HepG2 (cell line): ENCODE measurements at regions not wholly inside any gene's neighbourhood (a gene's known extent, or its start where the extent isn't known, plus 50 kb on each side); places are given as distances from the start of the nearest gene placed in this dataset.

Experiments used
- ATAC-seq: fragments of 200-7000 bp; cut with Tn5 transposase; 3 replicates; pipeline ENCODE4 v1.9.1; 2020; ENCODE audit warnings: mild to moderate bottlenecking, moderate library complexity
- BruUV-seq: library from RNA; stranded (reverse); fragments of 400-500 nt; replicated peaks from 2 replicates; lab custom pipeline; 2021; lab: Mats Ljungman, UMichigan
- CTCF ChIA-PET: fragments of 300-600 bp; formaldehyde crosslinking; extraction: SDS; loops from one replicate; lab custom pipeline; 2021; ENCODE audit warnings: low total read pairs, inconsistent platforms, low intra/inter-chr PET ratio; lab: Yijun Ruan, JAX
- POLR2A ChIA-PET: fragments of 350-600 bp; sonication (Branson Sonifier 250); formaldehyde crosslinking; loops from one replicate; lab custom pipeline; 2020; ENCODE audit warnings: antibody characterized with exemption, inconsistent platforms; lab: Yijun Ruan, JAX
- DNase-seq: peaks from one replicate; pipeline ENCODE4 v3.0.0-alpha.2; 2015; ENCODE audit warnings: low spot score
- FAIRE-seq: peaks from 3 replicates; lab custom pipeline; 2011; peaks lifted over from hg19 to GRCh38; lab: Jason Lieb, UNC
- H2AFZ ChIP-seq: one replicate; pipeline ENCODE4 v1.6.1; 2011; ENCODE audit warnings: low read length, inconsistent platforms
- H3K27ac ChIP-seq: fragments of 300-600 bp; 3 replicates; pipeline ENCODE4 v1.8.0; 2011; ENCODE audit warnings: mixed run types, mild to moderate bottlenecking, mixed read lengths, low read length, inconsistent platforms; ENCODE audit not compliant: insufficient read depth; ENCODE audit errors: extremely low read length
- H3K27me3 ChIP-seq, 2 experiments: fragments of 200-600 bp in 1 of 2; 2 replicates in 1 of 2; 3 replicates in 1 of 2; pipeline versions ENCODE4 v1.6.0 to v1.8.0; 2011; ENCODE audit warnings: low read length in 2 of 2, mild to moderate bottlenecking in 2 of 2, moderate library complexity in 2 of 2, inconsistent platforms in 1 of 2; ENCODE audit not compliant: insufficient read depth in 2 of 2, control insufficient read depth in 1 of 2
- H3K36me3 ChIP-seq, 2 experiments: fragments of 200-600 bp in 1 of 2; replicated peaks in 1 of 2; 2 replicates in 1 of 2; 3 replicates in 1 of 2; pipeline versions ENCODE4 v1.5.1 to v1.8.0; 2011; ENCODE audit warnings: low read length in 2 of 2, inconsistent platforms in 1 of 2; ENCODE audit not compliant: insufficient read depth in 2 of 2, control insufficient read depth in 1 of 2
- H3K4me1 ChIP-seq: 2 replicates; pipeline ENCODE4 v1.5.1; 2012; ENCODE audit warnings: low read length, inconsistent platforms; ENCODE audit not compliant: insufficient read depth
- H3K4me2 ChIP-seq: 2 replicates; pipeline ENCODE4 v1.6.0; 2011; ENCODE audit warnings: low read depth, low read length, inconsistent platforms
- H3K4me3 ChIP-seq, 3 experiments: fragments of 200-600 bp in 1 of 3; sonication (generic), shearing (Covaris generic) in 1 of 3; replicated peaks in 1 of 3; 2 replicates each; pipeline ENCODE4 v1.5.1; 2011 to 2016; ENCODE audit warnings: low read length in 3 of 3, inconsistent platforms in 2 of 3, low read depth in 2 of 3, mild to moderate bottlenecking in 2 of 3, control low read depth in 1 of 3, mixed read lengths in 1 of 3; ENCODE audit not compliant: insufficient read depth in 1 of 3
- H3K79me2 ChIP-seq: one replicate; pipeline ENCODE4 v1.6.1; 2011; ENCODE audit warnings: low read length, inconsistent platforms; ENCODE audit not compliant: insufficient read depth
- H3K9ac ChIP-seq: 2 replicates; pipeline ENCODE4 v1.6.0; 2011; ENCODE audit warnings: mild to moderate bottlenecking, low read depth, low read length, inconsistent platforms; ENCODE audit not compliant: insufficient read depth
- H3K9me3 ChIP-seq: 2 replicates; pipeline ENCODE4 v1.5.1; 2012; ENCODE audit warnings: mild to moderate bottlenecking, low read length
- H4K20me1 ChIP-seq: 2 replicates; pipeline ENCODE4 v1.6.0; 2011; ENCODE audit warnings: inconsistent platforms, mild to moderate bottlenecking, low read length, moderate library complexity; ENCODE audit not compliant: insufficient read depth
- EZH2 ChIP-seq: conservative IDR thresholded peaks from 2 replicates; pipeline ENCODE4 v1.6.1; 2012; ENCODE audit warnings: mild to moderate bottlenecking, low read depth, low read length, moderate library complexity
- GABPB1 ChIP-seq: IDR thresholded peaks from 2 replicates; pipeline ENCODE4 v1.6.1; 2016; ENCODE audit warnings: mild to moderate bottlenecking, missing genetic modification reagents, moderate library complexity, missing compliant biosample characterization
- GFI1 ChIP-seq: sonication (generic); formaldehyde crosslinking; IDR thresholded peaks from 2 replicates; pipeline ENCODE4 v1.5.0; 2020; ENCODE audit warnings: missing genetic modification reagents, mild to moderate bottlenecking, borderline replicate concordance
- KDM5B ChIP-seq: sonication (generic); formaldehyde crosslinking; IDR thresholded peaks from 2 replicates; pipeline ENCODE4 v1.4.0; 2020; ENCODE audit warnings: missing genetic modification reagents, mild to moderate bottlenecking, borderline replicate concordance
- RARA ChIP-seq: IDR thresholded peaks from 2 replicates; pipeline ENCODE4 v1.6.1; 2016; ENCODE audit warnings: missing genetic modification reagents, missing compliant biosample characterization
- RFX3 ChIP-seq: IDR thresholded peaks from 2 replicates; pipeline ENCODE4 v1.6.1; 2016; ENCODE audit warnings: missing biosample characterization, missing genetic modification reagents
- SOX6 ChIP-seq, 2 experiments: fragments of 450-650 bp in 1 of 2; sonication (generic) in 1 of 2; formaldehyde crosslinking in 1 of 2; IDR thresholded peaks; 2 replicates each; pipeline versions ENCODE4 v1.4.0 to v1.6.1; 2017 to 2020; ENCODE audit warnings: antibody characterized with exemption in 1 of 2, mild to moderate bottlenecking in 1 of 2, missing genetic modification reagents in 1 of 2
- ZFP62 ChIP-seq: sonication (generic); formaldehyde crosslinking; IDR thresholded peaks from 2 replicates; pipeline ENCODE4 v1.4.0; 2020; ENCODE audit warnings: missing genetic modification reagents
- ZNF136 ChIP-seq: sonication (generic); formaldehyde crosslinking; IDR thresholded peaks from 2 replicates; pipeline ENCODE4 v1.8.1; 2022; ENCODE audit warnings: low read depth, mild to moderate bottlenecking, moderate library complexity, missing genetic modification reagents
- ZNF256 ChIP-seq: sonication (generic); formaldehyde crosslinking; conservative IDR thresholded peaks from 2 replicates; pipeline ENCODE4 v1.4.0; 2020; ENCODE audit warnings: missing genetic modification reagents
- ZNF292 ChIP-seq: sonication (generic); formaldehyde crosslinking; IDR thresholded peaks from 2 replicates; pipeline ENCODE4 v1.8.1; 2022; ENCODE audit warnings: mild to moderate bottlenecking, low read depth, missing genetic modification reagents, borderline replicate concordance
- ZNF30 ChIP-seq: sonication (generic); formaldehyde crosslinking; IDR thresholded peaks from 2 replicates; pipeline ENCODE4 v1.5.0; 2020; ENCODE audit warnings: mild to moderate bottlenecking, missing genetic modification reagents
- WGBS: methylation state at CpG from one replicate; pipeline ENCODE4 v1.1.6; 2017; ENCODE audit warnings: low lambda C conversion rate; 5-methylcytosine and 5-hydroxymethylcytosine counted together
- in situ Hi-C: cut with HindIII; loops from 2 replicates; pipeline ENCODE4 v1.10.0; 2017; ENCODE audit warnings: low pct_unique_long_range_greater_than_20kb; ENCODE audit not compliant: extremely low pct_ligation_motif_present
- intact Hi-C: fragments of 100-400 bp; cut with micrococcal nuclease; formaldehyde crosslinking; loops from one replicate; pipeline ENCODE4 v1.10.0; 2022; ENCODE audit not compliant: unreplicated experiment
- TF ChIP-seq, protein P1 (sequence below), 2 experiments: fragments of 450-650 bp in 1 of 2; sonication (generic) in 1 of 2; formaldehyde crosslinking in 1 of 2; IDR thresholded peaks; 2 replicates each; pipeline versions ENCODE4 v1.6.1 to v1.8.0; 2016 to 2022; ENCODE audit warnings: antibody characterized with exemption in 1 of 2, mild to moderate bottlenecking in 1 of 2, missing genetic modification reagents in 1 of 2
- TF ChIP-seq, protein P2 (sequence below): sonication (generic); formaldehyde crosslinking; IDR thresholded peaks from 2 replicates; pipeline ENCODE4 v1.8.0; 2022; ENCODE audit warnings: mild to moderate bottlenecking, missing genetic modification reagents

DNA sequence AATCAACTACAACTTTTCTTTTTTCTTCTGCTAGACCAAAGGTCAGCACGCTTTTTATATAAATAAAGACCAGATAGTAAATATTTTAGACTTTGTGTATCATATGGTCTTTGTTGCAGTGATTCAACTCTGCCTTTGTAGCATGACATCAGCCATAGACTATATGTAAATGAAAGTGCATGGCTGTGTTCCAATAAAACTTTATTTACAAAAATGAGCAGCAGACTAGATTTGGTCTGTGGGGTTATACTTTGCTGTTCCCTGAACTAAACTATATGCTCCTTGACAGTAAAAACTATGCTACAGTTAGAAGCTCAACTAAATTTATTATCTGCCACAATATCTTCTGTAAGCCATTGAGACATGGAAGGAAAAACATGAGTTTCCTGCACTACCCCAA lies 100.0 kb downstream of the RNASEH2B start (continued):
- TF ChIP-seq, protein P1, sequence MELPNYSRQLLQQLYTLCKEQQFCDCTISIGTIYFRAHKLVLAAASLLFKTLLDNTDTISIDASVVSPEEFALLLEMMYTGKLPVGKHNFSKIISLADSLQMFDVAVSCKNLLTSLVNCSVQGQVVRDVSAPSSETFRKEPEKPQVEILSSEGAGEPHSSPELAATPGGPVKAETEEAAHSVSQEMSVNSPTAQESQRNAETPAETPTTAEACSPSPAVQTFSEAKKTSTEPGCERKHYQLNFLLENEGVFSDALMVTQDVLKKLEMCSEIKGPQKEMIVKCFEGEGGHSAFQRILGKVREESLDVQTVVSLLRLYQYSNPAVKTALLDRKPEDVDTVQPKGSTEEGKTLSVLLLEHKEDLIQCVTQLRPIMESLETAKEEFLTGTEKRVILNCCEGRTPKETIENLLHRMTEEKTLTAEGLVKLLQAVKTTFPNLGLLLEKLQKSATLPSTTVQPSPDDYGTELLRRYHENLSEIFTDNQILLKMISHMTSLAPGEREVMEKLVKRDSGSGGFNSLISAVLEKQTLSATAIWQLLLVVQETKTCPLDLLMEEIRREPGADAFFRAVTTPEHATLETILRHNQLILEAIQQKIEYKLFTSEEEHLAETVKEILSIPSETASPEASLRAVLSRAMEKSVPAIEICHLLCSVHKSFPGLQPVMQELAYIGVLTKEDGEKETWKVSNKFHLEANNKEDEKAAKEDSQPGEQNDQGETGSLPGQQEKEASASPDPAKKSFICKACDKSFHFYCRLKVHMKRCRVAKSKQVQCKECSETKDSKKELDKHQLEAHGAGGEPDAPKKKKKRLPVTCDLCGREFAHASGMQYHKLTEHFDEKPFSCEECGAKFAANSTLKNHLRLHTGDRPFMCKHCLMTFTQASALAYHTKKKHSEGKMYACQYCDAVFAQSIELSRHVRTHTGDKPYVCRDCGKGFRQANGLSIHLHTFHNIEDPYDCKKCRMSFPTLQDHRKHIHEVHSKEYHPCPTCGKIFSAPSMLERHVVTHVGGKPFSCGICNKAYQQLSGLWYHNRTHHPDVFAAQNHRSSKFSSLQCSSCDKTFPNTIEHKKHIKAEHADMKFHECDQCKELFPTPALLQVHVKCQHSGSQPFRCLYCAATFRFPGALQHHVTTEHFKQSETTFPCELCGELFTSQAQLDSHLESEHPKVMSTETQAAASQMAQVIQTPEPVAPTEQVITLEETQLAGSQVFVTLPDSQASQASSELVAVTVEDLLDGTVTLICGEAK (IDR thresholded peaks at IDR 0.05): peak; percentile 53; the same call in 1 of the 2 replicates
- TF ChIP-seq, protein P1 (CRISPR knock-in tag; IDR thresholded peaks at IDR 0.05): peak; percentile 79; the same call in 1 of the 2 replicates
- TF ChIP-seq, all 625 proteins: peak for 1

DNA sequence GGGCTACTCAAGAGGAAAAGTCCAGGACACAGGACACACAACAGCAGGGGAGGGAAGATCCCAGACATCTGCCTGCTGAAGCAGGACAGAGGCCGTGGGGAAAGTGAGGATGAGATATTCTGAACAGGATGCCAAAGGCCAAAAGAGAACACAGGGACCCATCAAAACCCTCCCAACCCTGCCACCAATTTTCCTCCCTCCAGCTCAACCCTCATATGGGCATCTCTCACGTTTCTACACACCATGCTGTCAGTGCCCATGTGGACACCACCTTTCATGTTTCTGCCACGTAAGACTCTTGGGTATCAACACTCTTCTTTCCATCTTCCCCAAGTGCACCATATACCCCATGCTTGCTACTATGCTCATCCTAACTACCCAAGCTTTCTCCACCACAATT lies 97.6 kb downstream of the RNASEH2B start:
- Histone ChIP-seq H2AFZ (no peak overlapping the region), H3K79me2 (no peaks in the 10 kb centered on the region), H3K4me3 (no peak overlapping the region), H4K20me1 (no peaks in the 10 kb centered on the region), H3K4me2 (no peak overlapping the region), H3K36me3 (no peaks in the 10 kb centered on the region), H3K27ac (no peak overlapping the region), H3K9me3 (no peaks in the 10 kb centered on the region), H3K27me3 (no peaks in the 10 kb centered on the region; a peak in 1 of 5 replicates), H3K9ac (no peak overlapping the region), H3K4me1 (peaks cover 26% of the 10 kb centered on the region)
- no peak for DNase-seq
- in situ Hi-C loops: no loop called here
- ATAC-seq: no peak
- no peak for FAIRE-seq
- CTCF ChIA-PET: no interaction called here
- 41% methylated on average over 3 of the region's 3 CpGs for WGBS
- no peak for TF ChIP-seq GFI1 (CRISPR knock-in tag)
- no peak for TF ChIP-seq ZNF136 (CRISPR knock-in tag)
- no peak for TF ChIP-seq ZNF292 (CRISPR knock-in tag)
- TF ChIP-seq RFX3 (CRISPR knock-in tag): no peak
- TF ChIP-seq, protein P2, sequence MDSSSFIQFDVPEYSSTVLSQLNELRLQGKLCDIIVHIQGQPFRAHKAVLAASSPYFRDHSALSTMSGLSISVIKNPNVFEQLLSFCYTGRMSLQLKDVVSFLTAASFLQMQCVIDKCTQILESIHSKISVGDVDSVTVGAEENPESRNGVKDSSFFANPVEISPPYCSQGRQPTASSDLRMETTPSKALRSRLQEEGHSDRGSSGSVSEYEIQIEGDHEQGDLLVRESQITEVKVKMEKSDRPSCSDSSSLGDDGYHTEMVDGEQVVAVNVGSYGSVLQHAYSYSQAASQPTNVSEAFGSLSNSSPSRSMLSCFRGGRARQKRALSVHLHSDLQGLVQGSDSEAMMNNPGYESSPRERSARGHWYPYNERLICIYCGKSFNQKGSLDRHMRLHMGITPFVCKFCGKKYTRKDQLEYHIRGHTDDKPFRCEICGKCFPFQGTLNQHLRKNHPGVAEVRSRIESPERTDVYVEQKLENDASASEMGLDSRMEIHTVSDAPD: no peak
- no peak for TF ChIP-seq ZNF256 (CRISPR knock-in tag)
- TF ChIP-seq EZH2: no peak
- no peak for TF ChIP-seq KDM5B
- TF ChIP-seq ZFP62: no peak
- TF ChIP-seq RARA (CRISPR knock-in tag): no peak
- TF ChIP-seq ZNF30 (CRISPR knock-in tag): no peak
- no peak for TF ChIP-seq SOX6 (IDR thresholded peaks at IDR 0.05)
- no peak for TF ChIP-seq SOX6 (CRISPR knock-in tag; IDR thresholded peaks at IDR 0.05)
- TF ChIP-seq GABPB1: no peak
- intact Hi-C loops: no loop called here
- POLR2A ChIA-PET: no interaction called here
- no TSS peak for BruUV-seq
